Fibroblast of lung (primary cell): ENCODE measurements at regions not wholly inside any gene's neighbourhood (a gene's known extent, or its start where the extent isn't known, plus 50 kb on each side); places are given as distances from the start of the nearest gene placed in this dataset.

Experiments used
- DNase-seq, 2 donors: peaks; one replicate each; pipeline versions ENCODE4 v3.0.0 to v3.0.0-alpha.2; 2010; ENCODE audit warnings: low read depth in 2 of 2
- H2AFZ ChIP-seq: 2 replicates; pipeline ENCODE4 v1.5.1; 2012; ENCODE audit warnings: low read length, control low read depth, inconsistent platforms
- H3K27ac ChIP-seq: 2 replicates; pipeline ENCODE4 v1.5.1; 2011; ENCODE audit warnings: low read length, control low read depth; ENCODE audit not compliant: insufficient read depth
- H3K27me3 ChIP-seq: 2 replicates; pipeline ENCODE4 v1.5.1; 2011; ENCODE audit warnings: mild to moderate bottlenecking, low read length; ENCODE audit not compliant: control insufficient read depth, insufficient read depth
- H3K36me3 ChIP-seq: 2 replicates; pipeline ENCODE4 v1.5.1; 2011; ENCODE audit warnings: low read length; ENCODE audit not compliant: control insufficient read depth, insufficient read depth
- H3K4me1 ChIP-seq: 2 replicates; pipeline ENCODE4 v1.5.1; 2011; ENCODE audit warnings: low read length; ENCODE audit not compliant: control insufficient read depth, insufficient read depth; ENCODE audit errors: extremely low read depth
- H3K4me2 ChIP-seq: 2 replicates; pipeline ENCODE4 v1.5.1; 2011; ENCODE audit warnings: low read length, control low read depth; ENCODE audit not compliant: insufficient read depth; ENCODE audit errors: extremely low read depth
- H3K4me3 ChIP-seq, 4 experiments: fragments of 200-600 bp in 1 of 4; sonication (generic) in 1 of 4; replicated peaks in 1 of 4; 2 replicates each; pipeline ENCODE4 v1.5.1; 2011 to 2016; ENCODE audit warnings: low read length in 4 of 4, low read depth in 3 of 4, mild to moderate bottlenecking in 3 of 4, control low read depth in 2 of 4, inconsistent platforms in 1 of 4, mixed read lengths in 1 of 4; ENCODE audit not compliant: insufficient read depth in 1 of 4; ENCODE audit errors: control extremely low read depth in 1 of 4
- H3K79me2 ChIP-seq: 2 replicates; pipeline ENCODE4 v1.5.1; 2012; ENCODE audit warnings: mild to moderate bottlenecking, low read length, inconsistent platforms; ENCODE audit not compliant: control insufficient read depth, insufficient read depth
- H3K9ac ChIP-seq: 2 replicates; pipeline ENCODE4 v1.5.1; 2011; ENCODE audit warnings: mild to moderate bottlenecking, low read length, control low read depth; ENCODE audit not compliant: insufficient read depth
- H3K9me3 ChIP-seq: 2 replicates; pipeline ENCODE4 v1.5.1; 2012; ENCODE audit warnings: low read depth, low read length; ENCODE audit not compliant: control insufficient read depth, insufficient read depth
- H4K20me1 ChIP-seq: 2 replicates; pipeline ENCODE4 v1.5.1; 2011; ENCODE audit warnings: low read length; ENCODE audit not compliant: control insufficient read depth, insufficient read depth; ENCODE audit errors: extremely low read depth
- CTCF ChIP-seq, 2 donors: IDR thresholded peaks in 1 of 2; conservative IDR thresholded peaks in 1 of 2; 1 replicate in 1 of 2; 2 replicates in 1 of 2; pipeline ENCODE4 v1.5.1; 2011 to 2012; ENCODE audit warnings: low read length in 2 of 2, control low read depth in 1 of 2, inconsistent platforms in 1 of 2, low read depth in 1 of 2, mild to moderate bottlenecking in 1 of 2
- EZH2 ChIP-seq: IDR thresholded peaks from 2 replicates; pipeline ENCODE4 v1.5.1; 2012; ENCODE audit warnings: low read length, control low read depth, mild to moderate bottlenecking; ENCODE audit errors: missing control alignments

GRCh38 chr6:15754035-15754705 lies 91.3 kb upstream of the DTNBP1 start:
- H3K9ac ChIP-seq: no peak overlapping the region
- TF ChIP-seq CTCF (conservative IDR thresholded peaks at IDR 0.05 in 1 of 2, IDR thresholded peaks at IDR 0.05 in 1 of 2; ENCODE audit: low read depth in 1 of 2, low read length in 2 of 2): no peak
- no peak for TF ChIP-seq EZH2
- no peaks in the 10 kb centered on the region for H3K9me3 ChIP-seq
- peak overlapping the region; percentile 34 for H2AFZ ChIP-seq
- H3K79me2 ChIP-seq: no peaks in the 10 kb centered on the region
- H3K4me3 ChIP-seq: no peak overlapping the region
- H4K20me1 ChIP-seq: no peaks in the 10 kb centered on the region
- no peak overlapping the region for H3K4me2 ChIP-seq
- no peaks in the 10 kb centered on the region for H3K36me3 ChIP-seq
- DNase-seq: peak; percentile 41 to 56
- H3K4me1 ChIP-seq: no peaks in the 10 kb centered on the region
- no peaks in the 10 kb centered on the region for H3K27me3 ChIP-seq
- no peak overlapping the region for H3K27ac ChIP-seq

GRCh38 chr6:15752820-15753219 lies 90.0 kb upstream of the DTNBP1 start:
- Histone ChIP-seq H3K79me2 (no peaks in the 10 kb centered on the region), H3K27me3 (no peaks in the 10 kb centered on the region), H3K4me2 (no peak overlapping the region), H3K4me3 (no peak overlapping the region), H3K36me3 (no peaks in the 10 kb centered on the region), H3K27ac (no peak overlapping the region), H2AFZ (no peak overlapping the region), H3K9ac (no peak overlapping the region), H3K9me3 (no peaks in the 10 kb centered on the region), H3K4me1 (no peaks in the 10 kb centered on the region), H4K20me1 (no peaks in the 10 kb centered on the region)
- TF ChIP-seq CTCF (conservative IDR thresholded peaks at IDR 0.05 in 1 of 2, IDR thresholded peaks at IDR 0.05 in 1 of 2; ENCODE audit: low read depth in 1 of 2, low read length in 2 of 2) (no peak), EZH2 (no peak)
- DNase-seq: no peak

GRCh38 chr6:15751721-15752350 lies 89.0 kb upstream of the DTNBP1 start:
- H4K20me1 ChIP-seq: no peaks in the 10 kb centered on the region
- H3K27ac ChIP-seq: no peak overlapping the region
- no peak overlapping the region for H2AFZ ChIP-seq
- no peaks in the 10 kb centered on the region for H3K27me3 ChIP-seq
- H3K4me2 ChIP-seq: no peak overlapping the region
- TF ChIP-seq CTCF (conservative IDR thresholded peaks at IDR 0.05 in 1 of 2, IDR thresholded peaks at IDR 0.05 in 1 of 2; ENCODE audit: low read depth in 1 of 2, low read length in 2 of 2) (no peak), EZH2 (no peak)
- no peak overlapping the region for H3K9ac ChIP-seq
- no peaks in the 10 kb centered on the region for H3K4me1 ChIP-seq
- no peaks in the 10 kb centered on the region for H3K79me2 ChIP-seq
- H3K36me3 ChIP-seq: no peaks in the 10 kb centered on the region
- no peak overlapping the region for H3K4me3 ChIP-seq
- DNase-seq: no peak
- no peaks in the 10 kb centered on the region for H3K9me3 ChIP-seq
